HL-60/S4 treated with retinoic acid at 250 ng/mL for 4 days and 3 days (cell line): ENCODE measurements at regions not wholly inside any gene's neighbourhood (a gene's known extent, or its start where the extent isn't known, plus 50 kb on each side); places are given as distances from the start of the nearest gene placed in this dataset.
"Not testable (repeated sequence)": the region's sequence is repeated elsewhere in the genome, so short reads cannot be mapped to it uniquely, and the experiment has no call there.

Experiments
- in situ Hi-C: fragments of 300-500 bp; cut with MboI; formaldehyde crosslinking; loops from 2 replicates; pipeline ENCODE4 v1.7.0; 2022; ENCODE audit warnings: low sequenced_read_pairs

- in situ Hi-C loops, result no loop called here
Measured at GRCh38 chr2:230593765-230594164, 118.9 kb upstream of the CAB39 start.

- in situ Hi-C loops, result no loop called here
Measured at GRCh38 chr2:230594286-230594840, 118.3 kb upstream of the CAB39 start.

GRCh38 chr2:230599853-230600252 is 112.8 kb upstream of the CAB39 start:
- in situ Hi-C loops, result loop anchor here (25.0 kb wide), 2 partner anchors 388 to 788 kb away; partner anchors contain the start of gene SP110

GRCh38 chr2:230600285-230600684 is 112.4 kb upstream of the CAB39 start:
- in situ Hi-C loops, result loop anchor here (25.0 kb wide), 2 partner anchors 388 to 788 kb away; partner anchors contain the start of gene SP110

GRCh38 chr2:230600881-230601280 is 111.8 kb upstream of the CAB39 start:
- in situ Hi-C loops, result loop anchor here (25.0 kb wide), 2 partner anchors 389 to 789 kb away; partner anchors contain the start of gene SP110

- in situ Hi-C loops, result loop anchor here (25.0 kb wide), 2 partner anchors 389 to 789 kb away; partner anchors contain the start of gene SP110
Measured at GRCh38 chr2:230601510-230601909, 111.1 kb upstream of the CAB39 start.

- in situ Hi-C loops, result loop anchor here (25.0 kb wide), 2 partner anchors 390 to 790 kb away; partner anchors contain the start of gene SP110
Measured at GRCh38 chr2:230602562-230603230, 109.9 kb upstream of the CAB39 start.

- in situ Hi-C loops, result loop anchor here (25.0 kb wide), 2 partner anchors 391 to 791 kb away; partner anchors contain the start of gene SP110
Measured at GRCh38 chr2:230603317-230603716, 109.3 kb upstream of the CAB39 start.

GRCh38 chr2:230604158-230604557 is 108.5 kb upstream of the CAB39 start:
- in situ Hi-C loops, result loop anchor here (25.0 kb wide), 2 partner anchors 392 to 792 kb away; partner anchors contain the start of gene SP110

GRCh38 chr2:230614040-230614439 is 98.6 kb upstream of the CAB39 start:
- in situ Hi-C loops, result loop anchor here (25.0 kb wide), 2 partner anchors 402 to 802 kb away; partner anchors contain the start of gene SP110

GRCh38 chr2:230614913-230615332 is 97.7 kb upstream of the CAB39 start:
- in situ Hi-C loops, result loop anchor here (25.0 kb wide), 2 partner anchors 403 to 803 kb away; partner anchors contain the start of gene SP110

GRCh38 chr2:230617256-230617706 is 95.4 kb upstream of the CAB39 start:
- in situ Hi-C loops, result loop anchor here (25.0 kb wide), 2 partner anchors 405 to 805 kb away; partner anchors contain the start of gene SP110

GRCh38 chr2:230619491-230619890 is 93.2 kb upstream of the CAB39 start:
- in situ Hi-C loops, result loop anchor here (25.0 kb wide), 2 partner anchors 407 to 807 kb away; partner anchors contain the start of gene SP110

- in situ Hi-C loops, result loop anchor here (10.0 kb wide), 1 partner anchor 620 kb away; no protein-coding TSS in a partner anchor
Measured at GRCh38 chr2:230625220-230625619, 87.4 kb upstream of the CAB39 start.

- in situ Hi-C loops, result loop anchor here (10.0 kb wide), 1 partner anchor 622 kb away; no protein-coding TSS in a partner anchor
Measured at GRCh38 chr2:230627091-230627490, 85.6 kb upstream of the CAB39 start.

GRCh38 chr2:230627806-230628724 is 84.6 kb upstream of the CAB39 start:
- in situ Hi-C loops, result loop anchor here (10.0 kb wide), 1 partner anchor 623 kb away; no protein-coding TSS in a partner anchor

- in situ Hi-C loops, result no loop called here
Measured at GRCh38 chr2:230631470-230631869, 81.2 kb upstream of the CAB39 start.

GRCh38 chr2:230634146-230634545 is 78.5 kb upstream of the CAB39 start:
- in situ Hi-C loops, result no loop called here

- in situ Hi-C loops, result not testable (repeated sequence)
Measured at GRCh38 chr2:230634721-230635313, 77.8 kb upstream of the CAB39 start.
